GM19397 (cell line): ENCODE measurements at regions not wholly inside any gene's neighbourhood (a gene's known extent, or its start where the extent isn't known, plus 50 kb on each side); places are given as distances from the start of the nearest gene placed in this dataset.

ENCODE experiments used
- ATAC-seq: cut with Tn5 transposase; IDR thresholded peaks from one replicate; pipeline ENCODE4 v1.9.1; 2021; ENCODE audit warnings: mild to moderate bottlenecking, moderate library complexity; ENCODE audit not compliant: unreplicated experiment

DNA sequence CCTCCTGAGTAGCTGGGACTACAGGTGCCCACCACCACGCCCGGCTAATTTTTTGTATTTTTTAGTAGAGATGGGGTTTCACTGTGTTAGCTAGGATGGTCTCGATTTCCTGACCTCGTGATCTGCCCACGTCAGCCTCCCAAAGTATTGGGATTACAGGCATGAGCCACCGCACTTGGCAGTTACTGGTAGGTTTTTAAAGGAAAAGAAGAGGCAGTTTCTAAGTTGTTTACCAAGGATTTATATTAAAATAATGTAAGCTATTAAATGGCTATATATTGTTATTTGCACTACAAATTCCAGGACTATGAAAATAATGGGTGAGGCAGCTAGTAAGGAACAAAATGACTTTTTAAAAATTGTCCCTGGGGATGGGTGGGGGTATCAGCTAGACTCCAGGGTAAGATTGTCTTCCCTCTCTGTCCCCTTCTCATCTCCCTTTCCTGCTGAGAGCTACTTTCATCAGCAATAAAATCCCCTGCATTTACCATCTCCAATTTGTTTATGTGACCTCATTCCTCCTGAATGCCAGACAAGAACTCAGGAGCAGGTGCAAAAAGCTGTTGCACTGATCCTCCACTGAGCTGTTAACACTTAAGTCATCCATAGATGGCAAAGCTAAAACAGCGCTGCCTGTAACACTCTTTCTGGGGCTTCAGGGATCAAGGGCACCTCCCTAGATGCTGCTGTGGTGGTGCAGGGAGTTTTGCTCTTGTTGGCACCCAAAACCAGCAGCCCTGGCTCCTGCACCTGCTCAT, 165.2 kb downstream of the ZPLD1 start:
- ATAC-seq, result no peak

DNA sequence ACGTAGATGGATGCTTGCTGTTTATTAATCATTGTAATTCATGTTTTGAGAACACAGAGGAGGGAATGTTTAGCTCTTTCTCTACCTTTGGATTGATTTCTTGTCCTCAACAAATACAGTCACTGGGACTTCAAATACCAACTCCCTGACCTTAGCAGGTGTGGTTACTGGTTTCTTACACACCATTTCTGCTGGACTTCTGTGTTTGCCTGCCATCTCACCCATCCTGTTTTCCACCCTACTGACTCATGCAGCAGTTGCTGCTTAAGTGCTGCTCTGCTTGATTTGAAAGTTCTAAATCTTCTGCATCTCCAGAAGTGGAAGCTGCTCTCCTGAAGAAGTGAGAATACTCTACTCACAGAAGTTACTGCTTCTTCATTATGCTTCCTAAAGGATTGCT, 170.3 kb downstream of the ZPLD1 start:
- ATAC-seq, result no peak

DNA sequence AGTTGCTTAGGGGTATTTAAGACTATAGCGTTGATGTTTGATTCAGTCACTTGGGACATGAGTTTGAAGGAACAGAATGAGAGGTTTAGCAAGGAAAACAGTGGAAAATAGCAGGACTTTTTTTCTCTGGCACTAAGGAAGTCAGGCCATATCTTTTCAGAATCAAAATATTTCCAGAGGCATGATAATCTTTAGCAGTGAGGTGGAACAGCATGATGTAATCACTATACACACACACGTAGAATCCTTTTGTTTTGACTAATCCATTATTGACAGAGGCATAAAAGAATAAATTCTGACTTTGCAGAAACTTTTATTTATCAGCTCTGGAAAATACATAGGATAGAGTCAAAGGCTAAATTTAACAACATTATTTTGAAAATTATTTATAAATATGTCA, 174.1 kb downstream of the ZPLD1 start:
- ATAC-seq, result no peak

DNA sequence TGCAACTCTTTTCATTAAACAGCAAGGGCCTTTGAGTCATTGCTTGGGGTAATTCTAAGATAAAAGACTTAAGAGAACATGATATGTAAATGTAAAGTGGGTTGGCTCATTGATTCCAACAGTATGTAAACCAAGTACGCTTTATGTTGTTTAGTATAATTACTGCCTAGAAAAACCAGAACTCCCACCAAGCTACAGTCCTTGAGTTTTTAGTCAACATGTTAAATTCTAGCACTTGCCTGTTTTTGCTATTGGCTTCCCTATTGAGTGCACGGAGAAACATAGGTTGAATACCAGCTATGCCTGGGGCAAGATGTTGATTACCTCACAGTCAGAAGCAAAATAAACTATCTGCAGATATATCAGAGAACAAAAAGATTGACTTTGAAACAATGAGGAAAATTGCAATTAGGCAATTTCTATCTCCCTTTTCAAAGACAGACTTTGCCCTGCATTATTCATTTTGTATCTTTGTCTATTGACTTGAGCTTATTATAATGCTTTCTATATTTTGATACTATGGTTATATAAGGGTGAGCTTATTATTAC, 179.3 kb downstream of the ZPLD1 start:
- ATAC-seq, result no peak

DNA sequence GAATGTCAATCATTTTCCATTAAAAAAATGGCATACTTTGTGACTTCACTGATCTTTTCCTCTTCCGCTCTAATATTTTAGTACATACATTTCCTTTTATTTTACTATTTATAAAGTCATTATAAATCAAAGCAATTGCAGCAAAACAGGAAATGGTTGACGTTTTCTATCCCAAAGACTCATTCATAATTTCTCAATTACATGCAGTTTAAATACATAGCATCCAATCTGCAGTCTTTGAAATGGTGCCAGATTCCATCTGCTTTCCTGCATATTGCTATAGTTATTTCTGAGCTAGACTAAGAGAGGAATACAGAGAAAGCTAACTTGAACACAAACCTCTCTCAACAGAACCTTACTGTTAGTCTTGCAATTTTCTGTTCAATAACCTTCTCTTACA, 179.8 kb downstream of the ZPLD1 start:
- ATAC-seq, result no peak

DNA sequence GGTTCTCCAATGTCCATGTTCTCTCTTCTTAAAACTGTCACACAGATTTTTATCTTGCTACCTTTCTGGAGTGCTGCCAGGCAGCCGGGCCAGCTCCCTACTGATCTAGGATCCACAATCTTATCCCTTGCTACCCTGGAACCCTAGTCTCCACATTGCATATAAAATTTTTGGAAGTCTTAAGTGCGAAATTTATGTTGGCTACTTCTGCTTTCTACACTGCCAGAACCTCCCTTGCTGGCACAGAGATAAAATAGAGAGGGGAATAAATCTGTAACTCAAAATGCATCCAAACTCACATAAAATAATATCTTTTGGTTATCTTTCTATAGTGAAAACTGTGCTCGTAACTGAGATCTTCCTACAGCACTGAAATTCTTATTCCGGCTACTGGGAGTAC, 182.6 kb downstream of the ZPLD1 start:
- ATAC-seq, result no peak

DNA sequence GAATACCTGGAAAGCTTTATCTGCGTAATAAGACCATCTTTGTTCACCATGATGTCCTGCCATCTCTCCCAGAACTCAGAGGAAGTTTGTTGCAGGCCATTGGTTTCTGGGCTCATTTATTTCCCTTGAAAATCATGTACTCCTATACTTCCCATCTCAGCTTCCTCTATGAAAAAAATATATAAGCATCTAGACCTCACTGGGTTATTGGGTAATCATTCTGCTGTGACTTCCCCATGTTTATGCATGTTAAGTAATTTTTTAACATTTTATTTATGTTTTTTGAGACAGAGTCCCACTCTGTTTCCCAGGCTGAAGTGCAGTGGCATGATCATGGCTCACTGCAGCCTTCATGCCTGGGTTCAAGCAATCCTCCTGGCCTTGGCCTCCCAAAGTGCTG, 184.5 kb downstream of the ZPLD1 start:
- no peak for ATAC-seq

DNA sequence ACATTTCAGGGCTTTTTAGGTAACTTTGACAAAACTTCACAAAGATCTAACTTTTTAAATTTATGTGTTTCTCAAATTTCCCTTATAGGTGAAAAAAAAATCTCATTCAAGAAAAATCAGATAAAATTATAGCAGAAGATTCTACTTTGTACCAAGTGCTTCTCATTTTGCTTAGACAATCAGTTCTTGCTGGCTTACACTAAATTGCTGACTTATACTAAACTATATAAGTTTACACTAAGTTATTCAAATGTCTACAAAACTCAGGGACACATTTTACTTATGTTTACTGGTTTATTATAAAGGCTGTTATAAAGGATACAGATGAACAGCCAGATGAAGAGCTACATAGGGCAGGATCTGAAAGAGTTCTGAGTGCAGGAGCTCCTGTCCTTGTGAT, 195.1 kb downstream of the ZPLD1 start:
- ATAC-seq, result no peak

DNA sequence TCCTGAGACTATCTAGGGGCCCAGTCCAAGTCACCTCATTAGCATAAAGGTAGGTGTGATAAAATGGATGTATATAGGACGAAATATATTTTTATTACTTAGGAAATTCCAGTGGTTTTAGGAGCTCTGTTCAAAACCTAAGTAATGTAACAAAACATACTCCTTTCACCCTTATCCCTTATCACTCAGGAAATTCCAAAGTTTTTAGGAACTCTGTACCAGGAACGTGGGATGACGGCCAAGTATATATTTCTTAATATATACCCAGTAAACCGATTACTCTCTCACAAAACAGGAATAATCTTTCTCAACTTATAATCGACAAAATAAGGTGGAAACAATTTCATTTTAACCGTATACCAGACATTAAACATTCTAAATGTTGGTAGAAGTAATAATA, 195.7 kb downstream of the ZPLD1 start:
- no peak for ATAC-seq

DNA sequence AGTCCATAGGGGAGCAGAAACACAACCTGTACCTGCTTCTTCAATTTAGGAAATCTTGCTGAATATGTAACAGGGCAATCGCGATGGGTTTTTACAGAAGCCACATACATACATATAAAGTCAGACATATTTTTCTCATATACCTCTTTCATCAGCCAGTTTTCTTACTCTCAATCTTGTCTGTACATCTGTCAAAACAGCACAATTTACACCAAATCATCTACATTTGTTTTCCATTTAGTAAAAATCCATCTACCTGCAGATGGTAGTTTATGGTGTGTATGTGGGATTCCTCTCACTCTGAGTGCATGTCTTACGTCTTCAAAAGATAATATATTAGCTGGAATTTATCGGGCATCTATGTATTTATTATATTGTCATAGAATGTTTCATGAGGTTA, 208.7 kb downstream of the ZPLD1 start:
- ATAC-seq, result no peak

DNA sequence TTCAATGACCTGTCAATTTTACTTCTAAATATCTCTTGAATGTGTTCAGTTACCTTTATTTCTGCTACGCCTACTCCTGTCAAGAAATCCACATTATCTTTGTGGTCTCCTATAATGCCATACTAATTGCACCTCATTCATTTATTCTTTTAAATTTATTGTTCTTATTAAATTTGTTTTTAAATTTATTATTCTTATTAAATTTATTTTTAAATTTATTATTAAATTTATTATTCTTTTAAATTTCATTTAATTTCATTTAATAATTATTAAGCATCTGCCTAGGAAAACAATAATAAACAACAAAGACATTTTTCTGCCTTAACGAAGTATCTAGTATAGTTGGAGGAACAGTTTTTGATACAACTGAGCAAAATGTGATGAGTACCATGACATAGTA, 211.7 kb downstream of the ZPLD1 start:
- no peak for ATAC-seq

DNA sequence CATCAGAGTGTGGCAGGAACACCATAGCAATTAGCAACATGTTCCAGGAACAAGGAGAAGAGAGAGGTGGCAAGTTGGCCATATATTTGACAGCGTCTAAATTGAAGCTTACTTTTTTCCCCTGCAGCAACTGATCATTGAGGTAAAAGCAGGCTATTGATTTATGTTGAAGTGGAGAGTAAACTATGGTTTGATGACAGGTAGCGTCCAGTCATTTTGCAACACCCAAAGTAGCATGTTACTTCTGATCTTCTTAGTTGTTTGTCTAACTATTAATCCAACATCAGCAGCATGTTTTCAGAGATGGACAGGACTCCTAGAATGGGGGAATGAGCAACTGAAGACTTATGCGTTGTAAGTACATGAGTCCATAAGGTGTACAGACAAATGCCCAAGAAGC, 225.8 kb downstream of the ZPLD1 start:
- no peak for ATAC-seq

DNA sequence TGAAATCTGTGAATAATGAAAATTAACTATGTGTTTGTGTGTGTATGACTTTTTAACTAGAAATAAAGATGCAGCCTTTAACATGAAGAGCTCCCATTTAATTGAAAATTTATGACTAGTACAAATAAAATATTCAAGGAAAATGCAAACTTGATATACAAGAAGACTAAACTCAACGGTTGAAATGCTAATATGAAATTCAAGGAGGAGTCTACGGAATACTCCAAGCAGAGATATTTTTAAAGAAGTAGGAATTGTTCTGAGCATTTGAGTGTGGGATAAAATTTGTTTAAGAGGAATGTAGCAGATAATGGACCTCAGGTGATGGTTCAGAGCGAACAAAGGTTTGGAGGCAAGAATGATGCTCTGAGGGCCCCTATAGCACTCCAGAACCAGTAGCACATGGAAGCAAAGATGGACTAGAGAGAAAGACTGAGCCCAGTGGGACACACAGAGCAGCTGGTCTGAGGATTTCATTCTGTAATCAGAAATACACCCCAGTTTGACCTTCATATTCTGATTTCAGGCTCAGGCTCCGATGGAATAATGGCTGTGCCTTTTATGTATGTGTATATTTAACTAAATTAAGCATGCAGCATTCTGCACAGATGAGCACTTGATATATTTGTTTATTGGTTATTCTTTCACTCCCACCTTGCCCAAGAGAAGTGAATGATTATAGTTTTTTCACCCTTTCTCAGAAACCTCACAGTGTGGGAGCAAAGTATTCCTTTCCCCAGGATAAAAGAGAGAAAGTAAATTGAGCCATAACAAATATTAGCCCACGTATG, 227.1 kb downstream of the ZPLD1 start:
- no peak for ATAC-seq

DNA sequence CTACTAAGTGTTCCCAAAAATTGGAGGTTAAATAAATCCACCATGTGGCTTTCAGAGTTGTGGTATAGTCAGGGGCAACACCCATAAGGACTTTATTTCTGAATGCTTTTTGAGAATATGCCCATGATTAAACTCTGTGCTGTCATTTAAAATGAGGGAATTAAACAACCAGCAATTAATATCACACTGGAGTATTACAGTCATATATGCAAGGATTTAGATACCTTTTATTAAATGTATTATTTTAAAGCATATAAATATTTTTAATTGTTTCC, 227.6 kb downstream of the ZPLD1 start:
- no peak for ATAC-seq

DNA sequence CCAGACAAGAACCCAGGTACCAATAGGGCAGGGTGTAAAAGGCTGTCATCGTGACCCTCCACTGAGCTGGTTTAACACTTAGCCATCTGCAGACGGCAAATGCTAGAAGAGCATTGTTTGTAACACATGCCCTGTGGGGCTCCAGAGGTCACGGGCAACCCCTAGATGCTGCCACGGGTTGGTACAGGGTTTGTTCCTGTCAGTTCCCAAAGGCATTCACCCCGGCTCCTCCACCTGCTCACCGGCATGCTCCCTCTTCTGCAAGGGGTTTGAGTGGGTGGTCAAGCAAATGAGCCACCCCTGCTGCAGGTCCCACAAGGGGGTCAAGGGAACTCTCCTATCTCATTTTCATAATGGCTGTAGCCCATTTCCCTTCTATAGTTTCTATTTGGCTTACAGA, 229.3 kb downstream of the ZPLD1 start:
- no peak for ATAC-seq

DNA sequence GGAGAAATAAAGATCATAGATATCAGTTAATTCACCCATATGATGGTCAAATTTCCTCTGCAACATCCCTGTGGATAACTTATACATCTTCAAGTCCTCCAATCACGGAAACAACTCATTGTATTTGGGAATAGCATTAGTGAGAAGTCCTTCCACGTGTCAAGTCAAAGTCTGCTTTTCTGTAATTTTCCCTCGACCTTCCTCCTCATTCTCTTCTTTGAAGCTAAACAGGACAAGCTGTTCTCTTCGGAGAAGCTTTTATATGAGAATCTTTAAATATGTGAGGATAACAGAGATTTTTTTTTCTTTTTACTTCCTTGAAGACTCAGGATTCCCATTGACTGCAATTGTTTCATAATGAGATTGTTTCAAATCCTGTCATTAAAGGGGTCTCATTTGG, 230.4 kb downstream of the ZPLD1 start:
- no peak for ATAC-seq

DNA sequence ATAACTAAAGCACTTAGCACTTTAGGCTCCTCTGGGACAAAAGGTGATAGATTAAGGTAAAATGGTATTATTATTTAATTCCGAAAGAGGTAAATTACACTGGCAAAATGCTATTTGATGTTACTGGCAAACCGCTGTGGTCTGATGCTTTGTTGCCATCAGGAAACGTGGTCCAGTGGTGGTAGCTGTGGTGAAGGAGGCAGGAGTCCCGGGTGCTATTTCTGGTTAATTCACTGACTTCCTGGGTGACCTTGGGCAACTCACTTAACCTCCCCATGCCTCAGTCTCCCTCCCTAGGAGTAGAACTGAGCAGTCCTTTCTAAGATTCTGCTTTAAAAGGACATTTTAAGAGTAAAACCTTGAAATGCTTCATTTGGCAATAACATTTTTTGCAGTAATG, 233.4 kb downstream of the ZPLD1 start:
- no peak for ATAC-seq

DNA sequence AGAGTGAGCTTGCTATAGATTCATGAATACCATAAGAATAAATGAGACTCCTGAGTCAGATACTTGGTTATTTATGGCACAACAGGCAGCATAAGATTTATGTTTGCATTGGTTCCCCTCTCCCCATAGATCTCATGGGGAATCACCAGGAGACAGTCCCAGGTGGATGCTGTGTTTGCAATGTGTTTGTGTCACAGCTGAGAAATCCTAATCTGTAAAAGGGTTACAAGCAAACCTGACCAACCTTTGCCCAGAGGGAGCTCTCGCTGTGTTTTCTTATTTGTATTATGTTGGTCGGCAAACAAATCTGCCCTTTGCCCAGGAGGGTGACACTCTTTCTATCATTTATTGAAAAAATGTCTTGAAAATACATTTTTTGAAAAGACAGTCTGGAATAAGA, 236.2 kb downstream of the ZPLD1 start:
- no peak for ATAC-seq

DNA sequence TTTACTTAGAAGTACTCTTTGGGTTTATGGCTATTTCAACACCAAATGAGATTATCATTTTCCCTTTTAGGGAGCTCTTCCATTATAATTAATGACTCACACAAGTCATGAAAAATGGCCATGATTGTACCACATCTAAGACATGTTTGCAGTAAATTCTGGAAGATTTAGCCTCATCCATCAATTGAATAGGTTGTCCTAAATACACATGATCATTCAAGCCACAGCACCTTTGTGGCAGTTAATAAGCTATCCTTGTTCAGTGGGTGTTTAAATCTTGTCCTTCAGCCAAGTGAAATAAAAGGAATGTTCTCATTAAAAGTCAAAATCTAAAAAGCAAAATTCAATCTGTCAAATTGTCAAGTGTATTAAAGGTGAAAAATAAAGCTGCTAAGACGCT, 237.5 kb downstream of the ZPLD1 start:
- no peak for ATAC-seq

DNA sequence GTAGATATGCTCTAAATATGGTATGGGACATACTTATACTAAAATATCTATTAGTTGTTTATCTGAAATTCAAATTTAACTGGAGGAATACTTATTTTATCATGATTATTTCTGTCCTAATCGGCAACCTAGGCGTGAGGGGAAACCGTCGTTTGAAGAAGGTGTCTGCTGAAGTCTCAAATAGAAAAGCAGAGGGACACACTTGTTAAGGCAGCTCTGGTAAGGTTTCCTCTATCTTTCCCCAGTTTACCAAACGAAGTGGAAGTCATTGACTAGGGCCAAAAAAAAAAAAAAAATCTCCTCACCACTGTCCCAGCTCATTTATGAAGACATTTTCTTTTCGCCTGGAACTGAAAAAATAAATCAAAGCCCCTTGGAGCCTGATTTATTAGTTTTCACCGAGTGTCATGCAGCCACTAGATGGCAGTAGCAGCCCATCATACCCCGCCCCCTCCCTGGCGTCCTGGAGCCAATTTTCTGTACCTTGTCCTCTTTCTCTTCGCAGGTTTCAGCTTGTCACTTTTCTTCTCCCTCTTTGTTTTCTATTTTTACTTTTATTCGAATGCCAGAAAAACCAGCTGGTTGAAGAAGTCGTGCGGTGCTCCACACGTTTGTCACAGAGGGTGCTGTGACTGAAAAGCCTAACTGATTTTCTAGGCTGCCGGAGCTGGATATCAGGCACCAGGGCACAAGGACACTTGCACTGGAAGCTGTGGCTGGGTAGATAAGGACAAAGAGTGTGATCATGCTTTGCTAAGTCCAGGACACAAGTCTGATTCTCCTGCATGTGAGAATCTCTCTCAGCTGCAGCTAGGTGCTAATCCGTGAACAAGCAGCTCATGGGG, 238.7 kb downstream of the ZPLD1 start:
- ATAC-seq, result peak; percentile 87

DNA sequence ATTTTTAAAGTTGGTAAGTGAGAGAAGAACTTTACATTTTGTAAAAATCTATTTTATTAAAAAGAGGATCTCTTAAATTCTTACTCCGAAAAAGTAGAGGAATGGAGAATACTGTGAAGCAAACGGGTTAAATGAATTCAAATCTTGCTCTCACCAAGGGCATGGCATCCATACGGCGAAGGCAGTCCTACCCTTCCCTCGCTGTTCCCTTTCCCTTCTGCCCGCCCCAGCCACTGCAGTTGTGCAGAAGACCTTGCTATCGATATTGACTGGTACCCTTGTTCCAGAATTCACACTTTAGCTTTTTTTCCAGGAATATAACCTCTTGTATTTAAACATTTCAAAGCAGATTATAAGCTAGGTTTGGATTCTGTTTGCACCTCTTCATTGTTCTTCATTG, 239.5 kb downstream of the ZPLD1 start:
- ATAC-seq, result no peak

DNA sequence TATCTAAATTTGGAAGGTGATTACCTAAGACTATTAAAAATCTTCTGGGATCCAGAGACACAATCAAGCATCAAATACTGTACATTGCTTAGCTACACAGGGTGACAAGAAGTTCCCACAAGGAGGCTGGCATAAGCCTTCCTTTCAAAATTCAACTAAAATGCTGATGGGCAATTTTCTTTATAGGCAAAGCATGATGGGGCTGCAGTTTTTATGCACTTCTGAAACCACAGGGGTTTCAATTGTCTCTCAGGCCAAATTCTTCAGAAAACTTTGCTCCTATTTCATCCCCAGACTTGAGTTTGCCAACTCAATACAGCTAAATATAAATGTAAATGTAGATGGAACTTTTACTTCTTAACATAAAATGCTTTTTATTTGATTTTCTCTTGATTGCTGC, 241.6 kb downstream of the ZPLD1 start:
- ATAC-seq, result no peak
